ENCODE measurements at regions not wholly inside any gene's neighbourhood (a gene's known extent, or its start where the extent isn't known, plus 50 kb on each side); places are given as distances from the start of the nearest gene placed in this dataset.

- TF ChIP-seq CHD7 (IDR thresholded peaks at IDR 0.05; ENCODE audit: insufficient replicate concordance, low read length) (no peak), CBX5 (IDR thresholded peaks at IDR 0.05; ENCODE audit: low read depth, low read length) (no peak), RFX5 (IDR thresholded peaks at IDR 0.05; ENCODE audit: borderline replicate concordance, low read depth, low read length) (no peak), JUN (IDR thresholded peaks at IDR 0.05; ENCODE audit: low read depth, low read length) (no peak), POU5F1 (IDR thresholded peaks at IDR 0.05; ENCODE audit: low read depth, low read length) (no peak), HDAC6 (IDR thresholded peaks at IDR 0.05; ENCODE audit: low read depth, low read length) (no peak), EZH2 (IDR thresholded peaks at IDR 0.05; ENCODE audit: low read depth, low read length, severe bottlenecking) (no peak), POLR2AphosphoS5 (IDR thresholded peaks at IDR 0.05; ENCODE audit: low read depth, low read length) (no peak), RNF2 (IDR thresholded peaks at IDR 0.05; ENCODE audit: borderline replicate concordance, low read depth, low read length, missing control alignments, poor library complexity, severe bottlenecking) (no peak), GABPA (IDR thresholded peaks at IDR 0.05; ENCODE audit: borderline replicate concordance, insufficient read depth, low read length) (no peak), KDM1A (IDR thresholded peaks at IDR 0.05; ENCODE audit: borderline replicate concordance, low read length) (no peak), SAP30 (IDR thresholded peaks at IDR 0.05; ENCODE audit: insufficient read depth, insufficient replicate concordance, low read length) (no peak)
Observed at GRCh38 chr4:24322995-24323394, 261.4 kb downstream of the DHX15 start (continued).
